HG02970 (cell line): ENCODE measurements at regions not wholly inside any gene's neighbourhood (a gene's known extent, or its start where the extent isn't known, plus 50 kb on each side); places are given as distances from the start of the nearest gene placed in this dataset.
"Not testable (repeated sequence)": the region's sequence is repeated elsewhere in the genome, so short reads cannot be mapped to it uniquely, and the experiment has no call there.

Source experiments
- ATAC-seq: cut with Tn5 transposase; IDR thresholded peaks from one replicate; pipeline ENCODE4 v1.9.1; 2021; ENCODE audit warnings: mild to moderate bottlenecking, moderate library complexity, moderate number of reproducible peaks; ENCODE audit not compliant: unreplicated experiment, low FRiP score

DNA sequence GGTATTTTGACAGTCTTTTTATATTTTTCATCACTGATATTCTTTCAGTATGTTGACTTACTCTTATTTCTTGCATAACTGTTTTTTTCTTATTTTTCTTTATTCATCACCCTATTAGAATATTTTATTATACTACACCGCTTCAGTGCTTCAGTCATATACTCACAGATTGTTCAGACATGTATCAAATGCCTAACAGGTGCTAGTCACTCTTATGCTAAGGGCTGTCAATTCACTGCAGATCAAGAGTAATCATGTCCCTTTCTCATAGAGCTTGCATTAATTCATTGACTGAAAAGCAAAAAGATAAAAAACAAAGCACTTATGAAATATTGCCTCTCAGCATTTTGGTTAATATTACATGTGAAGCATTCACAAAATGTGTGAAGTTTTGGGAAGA, 1435.6 kb downstream of the STIM2 start:
- ATAC-seq, result no peak

DNA sequence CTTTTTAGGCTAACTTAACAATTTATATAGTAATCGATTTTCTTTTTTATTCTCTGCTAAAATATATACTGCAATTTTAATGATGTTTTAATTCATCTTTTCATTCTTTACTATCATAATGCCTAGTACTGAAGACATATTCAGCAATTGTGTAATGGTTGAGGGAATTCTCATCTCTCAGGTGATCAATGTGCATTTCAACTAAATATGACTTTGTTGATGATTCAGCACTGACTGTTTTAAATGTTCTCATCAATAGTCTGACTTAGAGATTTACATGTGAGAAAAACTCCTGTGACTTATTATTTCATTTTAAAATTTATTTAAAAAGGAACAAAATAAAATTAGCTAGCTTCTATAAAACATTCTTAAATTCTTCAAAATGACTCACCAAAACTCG, 1450.3 kb downstream of the STIM2 start:
- ATAC-seq, result no peak

GRCh38 chr4:28312497-28312896, 1451.9 kb downstream of the STIM2 start:
- not testable (repeated sequence) for ATAC-seq

DNA sequence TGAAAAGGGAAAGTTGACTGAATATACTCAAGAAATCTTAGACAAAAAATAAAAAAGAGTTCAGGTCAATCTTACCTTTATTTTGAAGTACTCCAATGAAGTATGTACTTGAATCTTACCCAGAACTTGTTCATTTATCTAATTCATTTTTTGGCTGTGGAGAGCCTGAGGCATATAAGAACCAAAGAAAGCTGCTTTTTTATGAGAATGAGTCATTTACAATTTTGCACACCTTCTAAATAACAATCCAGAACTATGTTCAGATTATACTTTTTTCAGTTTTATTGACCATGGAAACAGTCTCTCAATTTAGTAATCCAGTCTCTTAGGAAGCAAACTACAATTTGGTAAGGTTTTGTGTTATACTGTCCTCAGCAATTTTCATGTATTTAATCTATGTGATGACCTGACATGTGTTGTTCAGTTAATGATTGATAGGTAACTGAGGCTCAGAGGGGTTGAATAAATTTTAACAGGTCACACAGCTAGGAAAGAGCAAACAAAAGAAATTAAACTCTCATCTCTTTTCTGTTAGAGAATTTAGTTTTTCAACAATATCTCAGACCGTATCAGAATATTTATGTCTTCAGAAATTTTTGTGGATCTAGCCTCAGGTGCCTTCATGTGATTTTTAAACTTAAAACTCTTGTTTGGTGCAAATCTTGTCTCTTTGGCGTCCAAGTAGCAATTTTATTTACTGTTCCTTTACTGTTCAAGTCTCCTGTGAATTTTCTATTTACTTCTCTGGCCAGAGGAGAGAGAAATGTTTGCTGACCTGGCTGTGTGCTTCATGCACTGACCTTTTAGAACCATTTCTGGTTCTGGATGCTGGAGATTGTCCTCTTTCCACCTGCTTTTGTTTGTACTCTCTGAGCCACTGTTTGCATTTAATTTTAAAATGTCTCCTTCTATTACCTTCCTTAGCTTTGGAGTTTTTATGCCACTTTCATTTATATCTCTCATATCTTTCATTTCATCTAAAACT, 1453.4 kb downstream of the STIM2 start:
- no peak for ATAC-seq

DNA sequence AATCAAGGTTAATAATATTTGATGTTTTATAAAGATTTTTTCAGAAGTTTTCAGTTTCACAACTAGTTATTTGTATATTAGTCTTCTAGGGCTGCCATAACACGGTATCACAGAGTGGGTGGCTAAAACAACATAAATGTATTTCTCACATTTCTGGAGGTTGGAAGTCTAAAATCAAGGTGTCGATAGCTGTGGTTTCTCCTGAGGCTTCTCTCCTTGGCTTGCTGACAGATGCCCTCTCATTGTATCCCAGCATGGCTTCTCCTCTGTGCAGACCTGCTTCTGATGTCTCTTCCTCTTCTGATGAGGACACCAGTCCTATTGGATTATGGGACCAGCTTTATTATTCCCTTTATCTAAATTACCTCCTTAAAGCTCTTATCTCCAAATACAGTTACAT, 1456.6 kb downstream of the STIM2 start:
- ATAC-seq, result no peak

DNA sequence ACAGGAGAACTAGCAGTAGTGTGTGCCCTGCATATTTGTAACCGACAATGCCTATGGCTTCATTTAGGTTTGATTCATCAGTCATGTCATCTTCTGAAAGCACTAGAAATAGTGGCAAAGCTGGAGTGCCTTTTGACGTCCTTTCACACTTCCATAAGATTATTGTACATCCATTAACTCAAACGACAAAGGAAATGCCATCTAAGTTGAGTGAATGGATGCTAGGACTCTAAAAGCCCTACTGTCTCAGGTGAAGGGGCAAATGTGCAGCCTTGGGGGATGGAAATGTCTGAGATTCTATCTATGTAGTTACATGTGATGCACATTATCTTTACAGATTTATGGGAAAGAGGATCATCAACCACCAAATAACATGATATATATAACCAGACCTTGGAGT, 1473.6 kb downstream of the STIM2 start:
- no peak for ATAC-seq

GRCh38 chr4:28341784-28342183, 1481.1 kb downstream of the STIM2 start:
- ATAC-seq, result no peak

DNA sequence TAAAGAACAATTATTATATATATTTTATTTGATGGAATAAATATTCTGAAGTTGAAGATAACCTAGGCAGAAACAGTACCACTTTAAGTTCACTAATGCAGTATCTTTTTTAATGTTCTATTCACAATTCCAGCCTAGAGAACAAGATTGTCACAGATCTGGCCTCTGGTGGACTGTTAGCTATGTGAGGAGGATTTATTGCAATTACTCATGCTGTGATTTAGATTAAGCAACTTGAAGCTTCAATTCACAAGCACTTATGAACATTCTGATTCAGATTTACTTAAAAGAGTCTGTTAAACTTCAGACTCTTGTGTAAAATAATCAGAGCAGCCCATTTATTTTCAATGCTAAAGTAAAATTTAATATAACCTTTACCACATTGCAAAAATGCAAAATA, 1489.8 kb downstream of the STIM2 start:
- no peak for ATAC-seq

- ATAC-seq, result no peak
Observed at GRCh38 chr4:28351102-28351501, 1490.5 kb downstream of the STIM2 start.

GRCh38 chr4:28351826-28352225, 1491.2 kb downstream of the STIM2 start:
- ATAC-seq, result no peak

- ATAC-seq, result no peak
Observed at GRCh38 chr4:28354880-28355656, 1494.4 kb downstream of the STIM2 start.

GRCh38 chr4:28357990-28358389, 1497.3 kb downstream of the STIM2 start:
- ATAC-seq, result no peak

DNA sequence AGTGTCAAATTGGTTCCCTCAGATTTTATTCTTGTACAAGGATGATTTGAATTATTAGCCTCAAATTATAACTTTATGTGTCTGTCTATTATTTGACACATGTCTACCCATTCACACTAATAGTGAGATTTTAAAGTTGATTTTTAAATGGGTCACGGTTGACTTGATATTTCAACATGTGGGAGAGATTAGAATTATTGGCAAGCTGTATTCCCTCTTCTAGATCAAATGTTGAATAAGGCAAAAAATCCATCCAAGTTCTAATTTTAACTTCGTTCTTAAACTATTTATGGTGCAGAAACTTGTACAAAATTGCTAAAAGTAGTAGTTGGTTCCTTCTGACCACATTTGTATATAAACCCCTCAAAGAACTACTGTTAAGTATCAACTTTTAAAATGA, 1498.0 kb downstream of the STIM2 start:
- ATAC-seq, result no peak

GRCh38 chr4:28360681-28361080, 1500.0 kb downstream of the STIM2 start:
- ATAC-seq, result no peak

GRCh38 chr4:28362169-28362568, 1501.5 kb downstream of the STIM2 start:
- ATAC-seq, result no peak

- ATAC-seq, result no peak
Observed at GRCh38 chr4:28369499-28369898, 1508.9 kb downstream of the STIM2 start.

- no peak for ATAC-seq
Observed at GRCh38 chr4:28373191-28373590, 1512.5 kb downstream of the STIM2 start.

- ATAC-seq, result no peak
Observed at GRCh38 chr4:28373601-28374000, 1513.0 kb downstream of the STIM2 start.

GRCh38 chr4:28378109-28378830, 1517.6 kb downstream of the STIM2 start:
- ATAC-seq, result no peak

DNA sequence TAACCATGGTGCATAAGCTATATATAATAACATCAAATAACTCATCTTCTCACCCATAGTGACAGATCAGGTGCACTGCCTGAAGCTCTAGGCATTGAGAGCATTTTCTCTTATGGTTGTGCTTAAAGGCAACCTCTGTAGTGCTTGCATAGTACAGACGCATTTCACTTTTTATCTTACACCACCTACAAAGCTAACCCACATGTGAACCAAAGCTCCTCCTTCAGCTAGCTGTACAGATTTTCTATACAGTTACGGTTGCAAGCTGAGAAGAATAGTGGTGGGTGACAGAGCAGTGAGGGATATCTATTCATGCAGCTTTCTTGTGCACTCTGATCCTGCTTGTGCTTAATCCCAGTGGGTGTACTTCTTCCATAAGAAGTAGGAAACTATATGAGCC, 1525.2 kb downstream of the STIM2 start:
- no peak for ATAC-seq

GRCh38 chr4:28386776-28387175, 1526.1 kb downstream of the STIM2 start:
- ATAC-seq, result no peak
